ENCODE measurements at regions not wholly inside any gene's neighbourhood (a gene's known extent, or its start where the extent isn't known, plus 50 kb on each side); places are given as distances from the start of the nearest gene placed in this dataset.
"Not testable (repeated sequence)": the region's sequence is repeated elsewhere in the genome, so short reads cannot be mapped to it uniquely, and the experiment has no call there.

DNA sequence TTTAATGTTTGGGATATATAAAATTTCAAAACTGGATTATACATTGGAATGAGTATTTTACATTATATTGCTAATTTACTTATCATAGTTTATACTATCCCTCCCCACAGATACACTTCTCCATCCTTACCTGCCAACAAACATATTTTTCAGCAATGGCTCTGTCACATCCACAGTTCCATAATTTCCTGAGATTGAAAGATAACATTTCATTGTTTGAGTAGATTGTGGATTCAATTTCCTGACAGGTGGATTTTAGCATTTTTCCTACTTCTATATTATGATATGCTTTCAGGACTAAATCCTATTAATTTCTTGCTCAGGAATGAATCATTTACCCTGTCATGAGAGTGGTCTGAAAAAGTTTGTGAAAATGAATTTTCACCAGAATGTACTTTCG, 115.3 kb upstream of the KLHL4 start:
- no peak overlapping the region for H3K4me3 ChIP-seq (ENCODE audit: low read depth, low read length)
- ChIA-PET CTCF (no interaction called here), POLR2A (no interaction called here)
- no peaks in the 10 kb centered on the region for H3K27me3 ChIP-seq (ENCODE audit: control insufficient read depth, insufficient read depth, low read length)
- no peak for DNase-seq (ENCODE audit: low read depth)
- H3K36me3 ChIP-seq (ENCODE audit: control insufficient read depth, insufficient read depth, low read length), result no peaks in the 10 kb centered on the region
- TF ChIP-seq, protein P1, sequence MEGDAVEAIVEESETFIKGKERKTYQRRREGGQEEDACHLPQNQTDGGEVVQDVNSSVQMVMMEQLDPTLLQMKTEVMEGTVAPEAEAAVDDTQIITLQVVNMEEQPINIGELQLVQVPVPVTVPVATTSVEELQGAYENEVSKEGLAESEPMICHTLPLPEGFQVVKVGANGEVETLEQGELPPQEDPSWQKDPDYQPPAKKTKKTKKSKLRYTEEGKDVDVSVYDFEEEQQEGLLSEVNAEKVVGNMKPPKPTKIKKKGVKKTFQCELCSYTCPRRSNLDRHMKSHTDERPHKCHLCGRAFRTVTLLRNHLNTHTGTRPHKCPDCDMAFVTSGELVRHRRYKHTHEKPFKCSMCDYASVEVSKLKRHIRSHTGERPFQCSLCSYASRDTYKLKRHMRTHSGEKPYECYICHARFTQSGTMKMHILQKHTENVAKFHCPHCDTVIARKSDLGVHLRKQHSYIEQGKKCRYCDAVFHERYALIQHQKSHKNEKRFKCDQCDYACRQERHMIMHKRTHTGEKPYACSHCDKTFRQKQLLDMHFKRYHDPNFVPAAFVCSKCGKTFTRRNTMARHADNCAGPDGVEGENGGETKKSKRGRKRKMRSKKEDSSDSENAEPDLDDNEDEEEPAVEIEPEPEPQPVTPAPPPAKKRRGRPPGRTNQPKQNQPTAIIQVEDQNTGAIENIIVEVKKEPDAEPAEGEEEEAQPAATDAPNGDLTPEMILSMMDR (IDR thresholded peaks at IDR 0.05; ENCODE audit: insufficient read depth, low read depth, low read length), result no peak

- H3K4me3 ChIP-seq (ENCODE audit: low read depth, low read length), result no peak overlapping the region
- ChIA-PET CTCF (no interaction called here), POLR2A (no interaction called here)
- TF ChIP-seq, protein P1 (IDR thresholded peaks at IDR 0.05; ENCODE audit: insufficient read depth, low read depth, low read length), result no peak
- no peak for DNase-seq (ENCODE audit: low read depth)
- H3K27me3 ChIP-seq (ENCODE audit: control insufficient read depth, insufficient read depth, low read length), result no peaks in the 10 kb centered on the region
- H3K36me3 ChIP-seq (ENCODE audit: control insufficient read depth, insufficient read depth, low read length), result no peaks in the 10 kb centered on the region
Measured at GRCh38 chrX:87403551-87403950, 114.1 kb upstream of the KLHL4 start.

DNA sequence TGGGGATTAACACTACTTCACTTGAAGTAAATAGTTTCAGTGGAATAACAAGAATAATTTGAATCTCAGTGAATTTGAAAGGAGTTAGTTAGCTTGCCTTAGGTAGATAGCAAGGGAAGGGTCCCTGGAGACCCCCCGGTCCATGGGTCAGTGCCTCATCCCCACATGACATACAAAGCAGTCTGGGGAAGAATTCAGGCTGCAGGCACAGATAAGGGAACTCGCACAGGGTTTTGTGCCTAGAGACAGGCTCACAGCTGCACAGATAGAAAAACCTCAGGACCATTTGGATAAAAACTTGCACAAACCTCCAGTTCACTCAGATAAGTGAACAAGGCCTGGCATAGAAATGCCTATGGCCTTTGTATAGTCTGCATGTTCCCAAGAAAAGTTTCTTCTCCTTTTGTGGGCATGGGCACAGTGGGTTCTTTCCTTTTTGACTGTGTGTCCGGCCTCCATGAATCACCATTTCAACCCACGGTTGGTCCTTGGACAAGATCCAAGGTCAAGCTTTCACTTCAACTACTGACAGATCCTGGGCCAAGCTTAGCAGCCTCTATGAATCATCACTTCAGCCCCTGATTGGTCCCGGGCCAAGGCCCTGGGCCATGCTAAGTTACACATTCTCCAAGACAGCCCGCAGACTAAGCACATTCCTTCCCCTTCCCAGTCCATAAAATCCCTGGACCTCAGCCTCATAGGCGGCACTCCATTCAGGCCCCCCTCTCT, 108.3 kb upstream of the KLHL4 start:
- Histone ChIP-seq H3K27me3 (ENCODE audit: control insufficient read depth, insufficient read depth, low read length) (no peaks in the 10 kb centered on the region), H3K4me3 (ENCODE audit: low read depth, low read length) (no peak overlapping the region), H3K36me3 (ENCODE audit: control insufficient read depth, insufficient read depth, low read length) (no peaks in the 10 kb centered on the region)
- TF ChIP-seq, protein P1 (IDR thresholded peaks at IDR 0.05; ENCODE audit: insufficient read depth, low read depth, low read length), result no peak
- DNase-seq (ENCODE audit: low read depth), result no peak
- CTCF ChIA-PET, result no interaction called here
- POLR2A ChIA-PET, result no interaction called here

DNA sequence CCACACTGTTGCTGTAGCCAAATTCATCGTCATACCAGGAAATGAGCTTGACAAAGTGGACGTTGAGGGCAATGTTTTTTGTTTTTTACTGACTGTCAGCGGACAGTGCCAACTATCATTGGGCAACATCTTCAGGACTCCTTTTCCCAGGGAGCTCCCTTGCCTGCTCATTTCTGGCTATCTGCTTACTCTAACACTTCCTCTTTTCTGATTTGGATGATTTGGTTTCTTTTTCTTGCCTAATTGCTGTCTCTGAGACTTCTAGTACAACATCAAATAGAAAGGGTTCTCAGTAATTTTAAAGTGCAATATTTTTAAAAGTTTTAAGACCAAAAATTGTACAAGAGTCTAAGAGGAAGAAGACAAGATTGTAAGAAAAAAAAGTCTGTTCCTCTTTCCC, 92.0 kb upstream of the KLHL4 start:
- Histone ChIP-seq H3K4me3 (ENCODE audit: low read depth, low read length) (no peak overlapping the region), H3K36me3 (ENCODE audit: control insufficient read depth, insufficient read depth, low read length) (no peaks in the 10 kb centered on the region), H3K27me3 (ENCODE audit: control insufficient read depth, insufficient read depth, low read length) (no peaks in the 10 kb centered on the region)
- TF ChIP-seq, protein P1 (IDR thresholded peaks at IDR 0.05; ENCODE audit: insufficient read depth, low read depth, low read length), result no peak
- POLR2A ChIA-PET, result no interaction called here
- no peak for DNase-seq (ENCODE audit: low read depth)
- CTCF ChIA-PET, result no interaction called here

DNA sequence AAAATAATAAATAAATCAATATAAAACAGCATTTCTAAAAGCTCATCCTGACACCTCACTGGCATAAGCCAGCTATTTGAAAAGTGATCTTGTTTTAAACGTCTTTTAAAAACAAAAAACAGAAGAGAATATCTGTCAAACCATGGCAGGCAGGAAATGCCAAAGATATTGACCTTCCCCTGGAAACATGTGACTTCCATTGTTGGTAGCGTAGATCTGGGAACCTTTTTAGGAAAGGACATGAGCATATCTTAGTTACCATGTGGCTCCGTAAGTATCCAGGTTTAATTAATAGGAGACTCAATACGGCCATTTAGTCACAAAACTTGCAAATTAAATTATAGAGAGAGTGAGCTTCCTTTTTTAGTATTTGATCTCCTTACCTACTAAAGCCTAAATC, 83.0 kb upstream of the KLHL4 start:
- POLR2A ChIA-PET, result no interaction called here
- Histone ChIP-seq H3K27me3 (ENCODE audit: control insufficient read depth, insufficient read depth, low read length) (no peaks in the 10 kb centered on the region), H3K4me3 (ENCODE audit: low read depth, low read length) (no peak overlapping the region), H3K36me3 (ENCODE audit: control insufficient read depth, insufficient read depth, low read length) (no peaks in the 10 kb centered on the region)
- TF ChIP-seq, protein P1 (IDR thresholded peaks at IDR 0.05; ENCODE audit: insufficient read depth, low read depth, low read length), result no peak
- CTCF ChIA-PET, result no interaction called here
- DNase-seq (ENCODE audit: low read depth), result no peak

- DNase-seq (ENCODE audit: low read depth); H3K4me3 ChIP-seq (ENCODE audit: low read depth, low read length); H3K36me3 ChIP-seq (ENCODE audit: control insufficient read depth, insufficient read depth, low read length); POLR2A ChIA-PET; CTCF ChIA-PET; H3K27me3 ChIP-seq (ENCODE audit: control insufficient read depth, insufficient read depth, low read length): not testable (repeated sequence)
Measured at GRCh38 chrX:87448613-87449012, 69.0 kb upstream of the KLHL4 start.

GRCh38 chrX:87465757-87466156, 51.8 kb upstream of the KLHL4 start:
- CTCF ChIA-PET; H3K4me3 ChIP-seq (ENCODE audit: low read depth, low read length); POLR2A ChIA-PET; DNase-seq (ENCODE audit: low read depth); H3K27me3 ChIP-seq (ENCODE audit: control insufficient read depth, insufficient read depth, low read length); H3K36me3 ChIP-seq (ENCODE audit: control insufficient read depth, insufficient read depth, low read length): not testable (repeated sequence)

Measured in BJ (cell line).